NCI-H526 treated with DMSO at 0.1 percent for 48 hours (cell line): ENCODE measurements at regions not wholly inside any gene's neighbourhood (a gene's known extent, or its start where the extent isn't known, plus 50 kb on each side); places are given as distances from the start of the nearest gene placed in this dataset.
"Not testable (repeated sequence)": the region's sequence is repeated elsewhere in the genome, so short reads cannot be mapped to it uniquely, and the experiment has no call there.

Source experiments
- DNase-seq: peaks from one replicate; lab custom pipeline; 2025; lab: John Stamatoyannopoulos, UW

DNA sequence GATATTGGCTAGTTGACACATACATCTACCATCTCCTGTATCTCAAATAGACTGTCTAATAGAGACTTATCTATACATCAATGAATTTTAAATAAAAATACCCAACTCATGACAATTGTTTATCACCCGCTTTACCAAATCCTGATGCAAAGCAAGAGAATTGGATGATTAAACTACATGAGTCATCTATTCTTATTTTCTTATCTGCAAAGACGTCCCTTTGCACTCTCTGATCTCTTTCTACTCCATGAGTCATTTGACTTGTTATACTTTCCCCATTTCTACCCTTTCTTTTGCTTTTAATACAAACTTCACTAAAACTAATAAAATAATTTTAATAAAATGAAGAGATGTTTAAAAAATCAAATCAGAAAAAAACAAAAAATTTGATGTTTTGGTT is 261.7 kb upstream of the MAP2 start:
- DNase-seq, result no peak

DNA sequence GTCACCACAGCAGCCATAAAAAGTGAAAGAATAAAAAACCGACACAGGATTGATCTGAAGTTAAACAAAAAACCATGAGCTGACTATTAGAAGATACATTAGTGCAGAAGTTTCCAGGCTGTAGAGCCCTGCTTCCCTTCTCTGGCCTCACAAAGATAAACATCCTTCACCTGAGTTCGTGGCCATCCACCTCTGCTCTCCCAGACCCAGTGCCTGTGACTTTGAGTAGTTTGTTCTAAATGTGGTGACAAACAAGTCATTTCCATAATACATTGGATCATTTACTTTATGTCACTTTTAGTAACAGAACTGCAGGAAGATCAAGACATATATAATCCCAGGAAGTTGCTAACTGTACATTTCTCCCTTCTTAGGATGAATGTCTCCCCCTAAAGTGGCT is 241.9 kb upstream of the MAP2 start:
- DNase-seq, result no peak

DNA sequence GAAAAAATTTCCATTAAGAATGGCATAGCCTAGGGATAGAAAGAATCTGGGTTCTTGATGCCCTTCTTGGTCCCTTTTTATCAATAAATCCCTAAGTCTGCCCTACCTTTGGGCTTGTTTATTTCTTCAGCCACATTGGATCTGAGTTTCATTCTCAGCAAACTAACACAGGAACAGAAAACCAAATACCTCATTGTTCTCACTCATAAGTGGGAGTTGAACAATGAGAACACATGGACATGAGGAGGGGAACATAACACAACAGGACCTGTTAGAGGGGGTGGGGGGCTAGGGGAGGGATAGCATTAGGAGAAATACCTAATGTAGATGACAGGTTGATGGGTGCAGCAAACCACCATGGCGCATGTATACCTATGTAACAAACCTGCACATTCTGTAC is 237.0 kb upstream of the MAP2 start:
- not testable (repeated sequence) for DNase-seq

DNA sequence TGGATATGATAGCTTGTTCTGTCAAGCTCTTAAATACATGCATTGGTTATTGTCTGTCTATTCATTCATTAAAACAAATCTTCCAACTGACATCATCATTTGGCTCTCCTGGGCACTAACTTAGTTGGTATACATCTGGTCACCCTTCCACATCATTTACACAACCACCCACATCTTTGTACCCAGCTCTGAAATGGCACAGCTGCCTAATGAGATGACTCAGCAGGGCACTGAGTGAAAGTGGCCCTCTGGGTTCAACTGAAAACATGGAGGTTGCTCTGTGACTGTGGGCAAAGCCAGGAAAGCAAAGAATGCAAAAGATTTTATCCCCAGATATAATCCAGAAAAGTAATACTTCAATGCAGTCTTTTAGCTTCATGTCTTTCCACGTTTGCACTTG is 234.0 kb upstream of the MAP2 start:
- DNase-seq, result no peak

DNA sequence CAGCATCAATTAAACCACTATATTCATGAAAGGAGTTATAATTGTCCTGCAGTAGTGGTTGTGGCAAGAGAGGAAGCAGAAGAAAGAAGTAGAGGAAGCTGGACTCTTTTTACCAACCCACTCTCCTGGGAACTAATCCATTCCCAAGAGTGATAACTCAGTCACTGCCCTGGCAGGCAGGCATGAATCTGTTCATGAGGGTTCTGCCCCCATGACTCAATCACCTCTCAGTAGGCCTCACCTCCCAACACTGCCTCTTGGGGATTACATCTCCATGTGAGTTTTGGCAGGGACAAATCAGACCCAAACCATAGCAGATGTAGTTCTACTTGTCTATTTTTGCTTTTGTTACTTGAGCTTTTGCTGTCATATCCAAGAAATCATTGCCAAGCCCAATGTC is 232.7 kb upstream of the MAP2 start:
- DNase-seq, result no peak

DNA sequence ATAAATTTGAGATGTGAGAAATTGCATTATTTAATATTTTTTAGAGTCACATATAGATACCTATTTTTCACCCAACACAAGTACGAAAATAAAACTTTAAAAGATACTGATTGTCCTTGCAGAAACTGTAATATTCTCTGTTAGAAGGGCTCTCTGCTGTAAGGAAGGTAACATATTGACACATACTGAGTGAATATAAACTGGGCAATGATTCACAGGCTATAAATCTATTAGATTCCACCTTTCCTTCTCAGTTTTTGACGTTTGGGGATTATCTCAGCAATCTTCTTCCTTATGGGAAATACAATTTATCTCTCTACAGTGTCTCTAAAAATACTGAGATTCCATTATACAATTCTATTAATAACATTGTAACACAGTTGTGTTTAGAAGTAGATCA is 229.1 kb upstream of the MAP2 start:
- no peak for DNase-seq

DNA sequence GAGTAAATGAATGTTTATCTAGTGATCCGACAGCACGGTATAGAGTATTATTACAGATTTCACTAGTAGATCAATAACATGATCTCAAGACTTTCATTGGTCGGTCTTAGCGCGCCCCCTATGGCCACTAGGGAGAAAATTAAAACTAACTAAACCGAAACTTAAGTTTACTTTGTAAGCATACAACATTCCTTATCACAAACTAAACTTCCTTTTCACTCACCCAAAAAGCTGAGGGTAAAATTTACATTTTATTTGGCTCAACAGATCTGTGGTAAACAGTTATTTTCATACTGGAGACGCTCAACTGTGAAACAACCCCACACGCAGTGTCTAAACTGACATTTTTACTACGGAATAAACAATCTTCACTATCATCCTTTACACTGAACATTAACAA is 215.6 kb upstream of the MAP2 start:
- DNase-seq, result peak; percentile 18

DNA sequence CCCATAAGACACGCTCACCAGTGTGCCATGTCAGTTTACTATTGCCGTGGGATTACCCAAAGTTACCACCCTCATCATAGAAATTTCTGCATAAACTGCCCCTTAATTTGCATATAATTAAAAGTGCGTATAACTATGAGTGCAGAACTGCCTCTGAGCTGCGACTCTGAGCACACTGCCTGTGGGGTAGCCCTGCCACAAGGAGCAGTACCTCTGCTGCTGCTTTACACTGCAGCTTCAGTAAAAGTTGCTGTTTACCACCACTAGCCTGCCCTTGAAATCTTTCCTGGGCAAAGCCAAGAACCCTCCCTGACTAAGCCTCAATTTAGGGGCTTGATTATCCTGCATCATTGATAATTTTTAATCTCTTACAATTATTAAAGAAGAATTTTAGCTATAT is 213.9 kb upstream of the MAP2 start:
- no peak for DNase-seq

DNA sequence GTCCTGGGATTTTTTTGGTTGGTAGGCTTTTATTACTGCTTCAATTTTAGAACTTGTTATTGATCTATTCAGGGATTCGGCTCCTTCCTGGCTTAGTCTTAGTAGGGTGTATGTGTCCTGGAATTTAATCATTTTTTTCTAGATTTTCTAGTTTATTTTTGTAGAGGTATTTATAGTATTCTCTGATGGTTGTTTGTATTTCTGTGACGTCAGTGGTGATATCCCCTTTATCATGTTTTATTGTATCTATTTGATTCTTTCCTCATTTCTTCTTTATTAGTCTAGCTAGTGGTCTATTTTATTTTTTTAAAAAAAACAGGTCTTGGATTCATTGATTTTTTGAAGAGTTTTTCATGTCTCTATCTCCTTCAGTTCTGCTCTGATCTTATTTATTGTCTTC is 193.3 kb upstream of the MAP2 start:
- no peak for DNase-seq

DNA sequence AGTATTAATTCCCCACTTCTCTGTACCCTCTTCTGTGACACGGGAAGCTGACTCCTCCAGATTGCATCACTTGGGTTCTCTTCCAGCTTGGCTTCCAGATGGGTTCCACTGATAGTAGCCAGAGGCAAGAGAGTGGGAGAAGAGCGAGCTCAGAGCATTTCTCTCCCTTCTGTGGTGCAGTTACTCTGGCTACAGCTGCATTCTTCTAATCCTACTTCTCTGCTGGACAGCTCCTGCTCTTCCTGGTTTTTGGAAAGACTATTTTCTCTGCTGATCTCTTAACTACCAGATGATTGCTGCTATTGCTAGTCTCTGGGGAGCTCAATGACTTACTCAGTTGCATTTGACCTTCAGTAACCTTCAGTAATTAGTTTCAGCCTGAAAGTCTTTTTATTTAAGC is 187.5 kb upstream of the MAP2 start:
- DNase-seq, result no peak

DNA sequence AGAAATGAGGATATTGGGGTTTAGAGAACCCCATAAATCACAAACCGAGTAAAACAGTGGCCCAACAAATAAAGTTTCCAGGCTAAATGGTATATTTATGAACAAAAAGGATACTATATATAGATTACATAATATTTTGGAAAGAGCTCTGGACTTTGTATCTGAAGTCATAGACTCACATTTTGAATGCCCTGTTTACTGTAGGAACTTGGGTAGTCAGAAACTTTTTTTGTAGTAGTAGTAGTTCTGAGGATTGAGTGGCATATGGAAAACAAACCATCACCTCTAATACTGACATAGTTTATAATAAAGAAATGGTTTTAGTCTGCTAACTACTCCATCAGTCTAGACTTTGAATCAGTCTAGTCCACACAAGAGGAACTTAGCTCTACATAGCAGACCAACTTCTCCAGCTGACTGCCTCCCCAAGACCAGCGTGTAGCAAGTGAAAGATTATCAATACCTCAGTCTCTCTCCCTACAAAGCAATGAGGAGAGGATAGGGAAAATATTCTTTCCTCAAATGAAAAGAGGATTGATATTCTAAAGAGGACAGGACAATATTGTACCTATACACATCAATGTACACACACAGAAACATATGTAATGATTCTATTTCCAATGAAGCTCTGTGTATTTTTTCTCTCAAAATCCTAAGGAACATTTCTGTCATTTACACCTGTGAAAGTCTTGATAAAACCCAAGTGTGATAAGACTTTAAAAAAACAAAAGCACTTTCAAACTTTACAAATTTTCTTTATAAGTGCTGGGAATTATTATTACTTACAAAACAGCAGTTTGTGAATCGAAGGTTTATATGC is 184.9 kb upstream of the MAP2 start:
- DNase-seq, result no peak

DNA sequence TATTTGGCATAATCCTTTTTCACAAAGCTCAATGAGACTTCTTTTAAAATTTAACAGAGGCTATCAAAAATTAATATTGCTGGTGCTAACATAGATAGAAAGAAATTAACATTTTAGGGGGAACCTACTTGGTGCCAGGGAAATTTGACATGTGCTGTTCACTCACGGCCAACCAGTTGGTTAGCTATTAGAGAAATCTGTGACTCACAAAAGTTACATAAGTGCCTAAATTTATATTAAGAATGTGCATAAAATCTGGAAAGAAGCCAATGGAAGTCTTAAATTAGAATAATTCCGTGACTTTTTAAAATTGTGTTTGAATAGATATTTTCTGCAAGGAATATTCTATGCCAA is 184.3 kb upstream of the MAP2 start:
- no peak for DNase-seq

DNA sequence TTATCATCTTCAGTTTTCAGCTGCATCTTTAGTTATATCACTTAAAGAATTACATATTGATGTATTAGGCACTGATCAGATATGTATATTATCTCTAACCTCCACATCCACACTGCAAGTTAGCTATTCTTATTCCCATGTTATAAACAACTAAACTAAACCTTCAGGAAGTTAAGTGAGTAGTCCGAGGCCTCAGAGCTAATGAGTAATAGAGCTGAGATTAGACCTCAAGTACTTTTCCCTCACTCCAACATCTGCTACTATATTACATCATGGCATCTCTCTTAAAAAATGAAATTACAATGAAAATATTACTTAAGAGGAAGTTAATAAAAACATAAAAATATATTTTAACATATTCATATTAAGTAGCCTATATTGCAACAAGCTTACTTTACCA is 183.6 kb upstream of the MAP2 start:
- DNase-seq, result no peak

DNA sequence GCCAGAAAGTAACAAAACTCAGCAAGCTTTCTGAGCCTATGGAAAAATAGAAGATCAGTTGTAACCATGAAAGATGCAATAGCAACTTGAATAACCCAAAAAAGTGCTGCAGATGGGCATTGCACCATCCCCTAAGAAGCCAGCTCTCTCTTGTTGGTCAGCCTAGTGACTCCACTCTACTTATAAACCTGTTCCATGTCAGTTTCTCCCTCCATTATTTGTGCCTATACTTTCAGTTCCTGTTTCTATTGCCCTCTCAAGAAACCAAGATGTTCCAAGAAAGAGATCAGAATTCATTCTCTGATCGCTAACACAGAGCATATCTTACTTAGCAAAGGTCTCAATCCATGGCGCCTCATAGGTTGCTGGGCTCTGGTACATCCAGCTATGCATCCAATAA is 170.3 kb upstream of the MAP2 start:
- no peak for DNase-seq

DNA sequence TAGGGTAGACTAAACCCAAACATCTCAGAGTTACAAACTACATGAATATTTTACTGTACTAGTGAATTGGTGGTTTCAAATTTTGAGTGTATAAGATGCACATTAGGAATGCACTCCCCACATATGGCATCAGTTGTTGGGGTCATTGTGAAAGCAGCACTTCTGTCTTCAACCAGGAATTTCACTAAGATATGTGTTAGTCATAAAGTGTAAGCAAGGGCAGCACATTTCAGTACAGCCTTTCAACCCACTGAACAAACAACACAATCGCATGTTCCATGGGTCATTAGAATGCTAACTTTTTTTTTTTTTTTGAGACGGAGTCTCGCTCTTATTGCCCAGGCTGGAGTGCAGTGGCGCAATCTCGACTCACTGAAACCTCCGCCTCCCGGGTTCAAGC is 164.1 kb upstream of the MAP2 start:
- no peak for DNase-seq

DNA sequence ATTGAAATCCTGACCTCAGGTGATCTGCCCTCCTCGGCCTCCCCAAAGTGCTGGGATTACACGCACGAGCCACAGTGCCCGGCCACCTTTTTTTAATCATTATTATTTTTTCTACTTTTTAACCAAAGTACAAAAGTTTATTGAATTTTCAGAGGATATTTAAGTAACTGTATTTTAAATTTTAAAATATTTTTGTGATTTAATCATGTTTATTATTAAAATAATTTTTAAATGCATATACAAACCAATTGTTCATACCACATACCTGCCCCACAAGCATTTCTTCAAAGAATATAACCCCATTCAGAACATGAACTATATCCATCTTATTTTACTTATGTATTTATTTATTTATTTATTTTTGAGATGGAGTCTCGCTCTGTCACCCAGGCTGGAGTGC is 163.6 kb upstream of the MAP2 start:
- DNase-seq, result no peak

DNA sequence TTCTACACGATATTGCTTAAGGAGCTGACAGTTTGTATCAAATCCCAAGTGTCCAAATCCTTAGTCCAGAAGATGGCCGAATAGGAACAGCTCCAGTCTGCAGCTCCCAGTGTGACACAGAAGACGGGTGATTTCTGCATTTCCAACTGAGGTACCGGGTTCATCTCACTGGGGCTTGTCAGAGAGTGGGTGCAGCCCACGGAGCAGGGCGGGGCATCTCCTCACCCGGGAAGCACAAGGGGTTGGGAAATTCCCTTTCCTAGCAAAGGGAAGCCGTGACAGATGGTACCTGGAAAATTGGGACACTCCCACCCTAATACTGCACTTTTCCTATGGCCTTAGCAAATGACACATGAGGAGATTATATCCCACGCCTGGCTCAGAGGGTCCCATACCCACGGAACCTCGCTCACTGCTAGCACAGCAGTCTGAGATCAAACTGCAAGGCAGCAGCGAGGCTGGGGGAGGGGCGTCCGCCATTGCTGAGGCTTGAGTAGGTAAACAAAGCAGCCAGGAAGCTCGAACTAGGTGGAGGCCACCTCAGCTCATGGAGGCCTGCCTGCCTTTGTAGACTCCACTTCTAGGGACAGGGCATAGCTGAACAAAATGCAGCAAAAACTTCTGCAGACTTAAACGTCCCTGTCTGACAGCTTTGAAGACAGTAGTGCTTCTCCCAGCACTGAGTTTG is 162.3 kb upstream of the MAP2 start:
- not testable (repeated sequence) for DNase-seq

DNA sequence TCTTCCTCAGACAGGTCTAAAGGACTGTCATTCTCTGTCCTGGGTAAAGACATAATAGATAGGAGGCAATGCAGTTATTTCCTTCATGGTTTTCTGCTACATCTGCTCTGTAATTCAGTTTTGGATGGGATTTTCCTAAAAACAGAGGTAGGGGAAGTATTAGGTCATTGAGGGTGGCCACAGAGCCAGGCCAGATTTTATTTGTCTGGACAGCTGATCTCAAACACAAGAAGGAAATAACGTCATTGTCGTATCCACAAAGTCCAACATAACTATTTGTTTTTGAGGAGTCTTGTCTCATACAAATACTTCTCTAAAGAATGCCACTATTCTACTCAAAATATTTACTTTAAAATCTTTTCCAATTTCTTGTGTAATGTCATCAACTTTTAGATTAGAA is 154.8 kb upstream of the MAP2 start:
- DNase-seq, result no peak

DNA sequence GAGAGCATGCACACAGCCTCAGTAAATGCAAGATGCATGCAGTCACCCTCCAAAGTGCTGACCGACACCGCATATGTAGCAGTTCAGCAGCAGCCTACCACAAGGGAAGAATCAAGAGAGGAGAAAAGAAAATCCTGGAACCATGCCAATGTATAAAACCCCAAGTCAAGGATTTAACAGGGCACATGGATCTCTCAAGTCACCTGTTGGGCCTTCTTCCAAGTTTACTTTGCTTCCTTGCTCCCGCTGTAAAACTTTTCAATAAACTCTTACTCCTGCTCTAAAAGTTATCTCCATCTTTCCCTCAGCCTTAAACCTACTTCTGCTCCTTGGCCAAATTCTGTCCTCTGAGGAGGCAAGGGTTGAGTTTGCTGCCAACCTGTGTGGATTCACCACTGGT is 147.8 kb upstream of the MAP2 start:
- no peak for DNase-seq

DNA sequence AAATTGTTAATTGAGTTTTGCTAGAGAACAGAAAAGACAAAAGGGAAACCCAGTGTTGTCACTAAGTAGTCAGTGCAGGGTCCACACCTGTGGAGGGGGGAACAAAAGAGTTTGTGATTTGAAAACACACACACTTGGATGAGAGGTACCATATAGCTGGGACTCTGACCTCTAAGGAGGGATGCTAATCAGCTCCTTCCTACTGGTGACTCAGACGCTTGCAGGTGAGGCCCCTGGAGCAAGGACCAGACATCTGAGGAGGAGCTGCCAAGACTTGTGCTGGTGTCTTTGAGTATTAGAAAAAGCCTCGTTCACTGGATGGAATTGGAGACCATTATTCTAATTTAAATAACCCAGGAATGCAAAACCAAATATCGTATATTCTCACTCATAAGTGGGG is 146.4 kb upstream of the MAP2 start:
- no peak for DNase-seq

DNA sequence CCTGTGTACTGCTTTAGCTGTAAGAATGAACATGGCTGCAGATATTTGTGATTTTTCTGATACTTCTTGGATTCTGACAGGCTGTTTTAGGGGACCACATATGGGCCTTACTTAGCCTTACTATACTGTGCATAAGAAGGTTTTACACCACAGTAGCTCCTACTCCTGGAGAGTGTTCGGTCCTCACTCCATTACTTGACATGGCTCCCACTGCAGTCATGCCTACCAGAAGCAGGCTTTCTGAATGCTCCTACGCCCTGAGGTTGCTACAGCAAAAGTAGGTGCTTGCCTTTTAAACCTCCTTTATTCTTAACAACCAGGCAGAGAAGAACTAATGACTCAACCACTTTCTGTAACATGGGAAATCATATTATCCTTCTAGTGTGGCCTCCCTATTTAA is 125.2 kb upstream of the MAP2 start:
- no peak for DNase-seq

DNA sequence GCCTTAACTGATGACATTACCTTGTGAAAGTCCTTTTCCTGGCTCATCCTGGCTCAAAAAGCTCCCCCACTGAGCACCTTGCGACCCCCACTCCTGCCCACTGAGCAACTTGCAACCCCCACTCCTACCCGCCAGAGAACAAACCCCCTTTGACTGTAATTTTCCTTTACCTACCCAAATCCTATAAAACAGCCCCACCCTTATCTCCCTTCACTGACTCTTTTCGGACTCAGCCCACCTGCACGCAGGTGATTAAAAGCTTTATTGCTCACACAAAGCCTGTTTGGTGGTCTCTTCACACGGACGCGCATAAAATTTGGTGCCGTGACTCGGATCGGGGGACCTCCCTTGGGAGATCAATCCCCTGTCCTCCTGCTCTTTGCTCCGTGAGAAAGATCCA is 124.4 kb upstream of the MAP2 start:
- not testable (repeated sequence) for DNase-seq

DNA sequence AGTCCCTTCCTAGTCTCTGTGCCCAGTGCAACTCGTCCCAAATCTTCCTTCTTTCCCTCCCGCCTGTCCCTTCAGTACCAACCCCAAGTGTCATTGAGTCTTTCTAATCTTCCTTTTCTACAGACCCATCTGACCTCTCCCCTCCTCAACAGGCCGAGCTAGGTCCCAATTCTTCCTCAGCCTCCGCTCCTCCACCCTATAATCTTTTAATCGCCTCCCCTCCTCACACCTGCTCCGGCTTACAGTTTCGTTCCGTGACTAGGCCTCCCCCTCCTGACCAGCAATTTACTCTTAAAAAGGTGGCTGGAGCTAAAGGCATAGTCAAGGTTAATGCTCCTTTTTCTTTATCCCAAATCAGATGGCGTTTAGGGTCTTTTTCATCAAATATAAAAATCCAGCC is 123.1 kb upstream of the MAP2 start:
- not testable (repeated sequence) for DNase-seq

DNA sequence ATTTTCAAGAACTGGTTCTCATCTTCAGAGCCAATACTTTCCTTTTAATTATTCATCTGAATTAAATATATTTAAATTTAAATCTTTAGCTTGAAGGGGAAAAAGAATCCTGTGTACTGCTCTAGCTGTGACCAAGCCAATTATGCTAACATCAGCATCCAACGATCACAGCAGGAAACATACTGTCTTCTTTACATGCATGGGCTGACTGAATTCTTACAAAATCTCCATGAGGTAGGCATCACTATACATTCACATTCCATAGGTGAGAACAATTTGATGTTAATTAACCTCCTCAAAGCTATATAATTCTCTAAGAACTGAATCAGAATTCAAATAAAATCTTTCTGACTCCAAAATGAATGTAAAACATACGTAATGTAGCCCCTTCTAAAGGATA is 118.8 kb upstream of the MAP2 start:
- no peak for DNase-seq
